Cortex of kidney (tissue), 1 donor: ENCODE measurements at regions not wholly inside any gene's neighbourhood (a gene's known extent, or its start where the extent isn't known, plus 50 kb on each side); places are given as distances from the start of the nearest gene placed in this dataset.

Source experiments
- DNase-seq: peaks from one replicate; lab custom pipeline; 2025; lab: John Stamatoyannopoulos, UW

GRCh38 chr2:9156483-9156882 lies 50.1 kb upstream of the ASAP2 start:
- no peak for DNase-seq

- no peak for DNase-seq
Observed at GRCh38 chr2:9154061-9154460, 52.6 kb upstream of the ASAP2 start.

GRCh38 chr2:9153643-9153980 lies 53.0 kb upstream of the ASAP2 start:
- no peak for DNase-seq

GRCh38 chr2:9152975-9153642 lies 53.5 kb upstream of the ASAP2 start:
- no peak for DNase-seq

- DNase-seq: no peak
Observed at GRCh38 chr2:9150906-9151305, 55.7 kb upstream of the ASAP2 start.

- DNase-seq: no peak
Observed at GRCh38 chr2:9150568-9150900, 56.1 kb upstream of the ASAP2 start.

GRCh38 chr2:9149726-9150567 lies 56.7 kb upstream of the ASAP2 start:
- DNase-seq: no peak

GRCh38 chr2:9149388-9149660 lies 57.3 kb upstream of the ASAP2 start:
- no peak for DNase-seq

GRCh38 chr2:9146646-9147045 lies 60.0 kb upstream of the ASAP2 start:
- no peak for DNase-seq

GRCh38 chr2:9145752-9146430 lies 60.7 kb upstream of the ASAP2 start:
- no peak for DNase-seq

GRCh38 chr2:9145109-9145751 lies 61.4 kb upstream of the ASAP2 start:
- DNase-seq: no peak

GRCh38 chr2:9144617-9145016 lies 62.0 kb upstream of the ASAP2 start:
- no peak for DNase-seq

GRCh38 chr2:9144046-9144445 lies 62.6 kb upstream of the ASAP2 start:
- no peak for DNase-seq

- no peak for DNase-seq
Observed at GRCh38 chr2:9143264-9143815, 63.3 kb upstream of the ASAP2 start.

- peak; percentile 21 for DNase-seq
Observed at GRCh38 chr2:9142551-9143263, 63.9 kb upstream of the ASAP2 start.

GRCh38 chr2:9141706-9142460 lies 64.7 kb upstream of the ASAP2 start:
- DNase-seq: no peak

- no peak for DNase-seq
Observed at GRCh38 chr2:9141091-9141667, 65.4 kb upstream of the ASAP2 start.

- no peak for DNase-seq
Observed at GRCh38 chr2:9140645-9141044, 66.0 kb upstream of the ASAP2 start.

- DNase-seq: no peak
Observed at GRCh38 chr2:9139491-9140443, 66.8 kb upstream of the ASAP2 start.
